Fibroblast of villous mesenchyme (primary cell): ENCODE measurements at regions not wholly inside any gene's neighbourhood (a gene's known extent, or its start where the extent isn't known, plus 50 kb on each side); places are given as distances from the start of the nearest gene placed in this dataset.
A peak's percentile ranks its signal among the peaks of the same experiment; 100 is the strongest.

Source experiments
- DNase-seq: peaks from one replicate; pipeline ENCODE4 v3.0.0-alpha.2; 2010; ENCODE audit warnings: low read depth
- H3K4me3 ChIP-seq: 2 replicates; pipeline ENCODE4 v1.5.1; 2011; ENCODE audit warnings: low read depth, mild to moderate bottlenecking, low read length
- TF ChIP-seq, protein P1 (sequence below): IDR thresholded peaks from 2 replicates; pipeline ENCODE4 v1.5.1; 2012; ENCODE audit warnings: low read depth, mild to moderate bottlenecking, low read length; ENCODE audit not compliant: insufficient read depth

DNA sequence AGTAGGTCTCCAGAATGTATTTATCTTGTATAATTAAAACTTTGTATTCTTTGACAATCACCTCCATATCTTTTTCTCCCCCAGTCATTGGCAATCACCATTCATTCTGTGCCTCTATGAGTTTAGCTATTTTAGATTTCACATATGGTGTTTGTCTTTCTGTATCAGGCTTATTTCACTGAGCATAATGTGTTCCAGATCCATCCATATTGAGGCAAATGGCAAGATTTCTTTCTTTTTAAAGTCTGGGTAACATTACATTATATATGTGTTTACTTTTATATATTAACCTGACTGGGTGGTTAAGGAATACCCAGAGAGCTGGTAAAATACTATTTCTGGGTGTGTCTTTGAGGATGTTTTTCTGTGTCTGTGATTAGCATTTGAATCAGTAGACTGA lies 486.6 kb downstream of the SQOR start:
- no peak for DNase-seq
- TF ChIP-seq, protein P1, sequence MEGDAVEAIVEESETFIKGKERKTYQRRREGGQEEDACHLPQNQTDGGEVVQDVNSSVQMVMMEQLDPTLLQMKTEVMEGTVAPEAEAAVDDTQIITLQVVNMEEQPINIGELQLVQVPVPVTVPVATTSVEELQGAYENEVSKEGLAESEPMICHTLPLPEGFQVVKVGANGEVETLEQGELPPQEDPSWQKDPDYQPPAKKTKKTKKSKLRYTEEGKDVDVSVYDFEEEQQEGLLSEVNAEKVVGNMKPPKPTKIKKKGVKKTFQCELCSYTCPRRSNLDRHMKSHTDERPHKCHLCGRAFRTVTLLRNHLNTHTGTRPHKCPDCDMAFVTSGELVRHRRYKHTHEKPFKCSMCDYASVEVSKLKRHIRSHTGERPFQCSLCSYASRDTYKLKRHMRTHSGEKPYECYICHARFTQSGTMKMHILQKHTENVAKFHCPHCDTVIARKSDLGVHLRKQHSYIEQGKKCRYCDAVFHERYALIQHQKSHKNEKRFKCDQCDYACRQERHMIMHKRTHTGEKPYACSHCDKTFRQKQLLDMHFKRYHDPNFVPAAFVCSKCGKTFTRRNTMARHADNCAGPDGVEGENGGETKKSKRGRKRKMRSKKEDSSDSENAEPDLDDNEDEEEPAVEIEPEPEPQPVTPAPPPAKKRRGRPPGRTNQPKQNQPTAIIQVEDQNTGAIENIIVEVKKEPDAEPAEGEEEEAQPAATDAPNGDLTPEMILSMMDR, result no peak
- no peak overlapping the region for H3K4me3 ChIP-seq

DNA sequence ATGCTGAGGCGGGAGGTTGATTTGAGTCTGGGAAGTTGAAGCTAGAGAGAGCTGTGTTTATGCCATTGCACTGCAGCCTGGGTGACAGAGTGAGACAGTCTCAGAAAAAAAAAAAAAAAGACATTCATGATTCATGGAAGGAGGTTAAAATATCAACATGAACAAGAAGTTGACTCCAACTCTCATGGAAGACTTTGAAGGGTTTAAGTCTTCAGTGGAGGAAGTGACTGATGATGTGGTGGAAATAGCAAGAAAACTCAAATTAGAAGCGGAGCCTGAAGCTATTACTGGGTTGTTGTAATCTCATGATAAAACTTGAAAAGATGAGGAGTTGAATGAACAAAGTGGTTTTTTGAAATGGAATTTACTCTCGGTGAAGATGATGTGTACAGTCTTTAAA lies 491.8 kb downstream of the SQOR start:
- TF ChIP-seq, protein P1, result no peak
- DNase-seq, result peak; percentile 2
- H3K4me3 ChIP-seq, result no peak overlapping the region

DNA sequence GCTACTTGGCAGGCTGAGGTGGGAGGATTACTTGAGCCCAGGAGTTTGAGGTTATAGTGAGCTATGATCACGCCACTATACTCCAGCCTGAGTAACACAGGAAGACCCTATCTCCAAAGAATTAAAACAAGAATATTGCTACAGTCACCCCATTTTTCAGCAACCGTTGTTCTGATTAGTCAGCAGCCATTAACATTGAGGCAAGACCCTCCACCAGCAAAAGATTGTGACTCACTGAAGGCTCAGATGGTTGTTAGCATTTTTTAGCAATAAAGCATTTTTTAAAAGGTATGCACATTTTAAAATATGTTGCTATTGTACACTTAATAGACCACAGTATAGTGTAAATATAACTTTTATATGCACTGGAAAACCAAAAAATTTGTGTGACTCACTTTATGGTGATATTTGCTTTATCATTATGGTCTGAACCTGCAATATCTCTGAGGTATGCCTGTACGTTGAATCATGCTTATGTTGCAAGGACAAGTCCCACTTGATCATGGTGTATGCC lies 492.6 kb downstream of the SQOR start:
- DNase-seq, result peak; percentile 12
- TF ChIP-seq, protein P1, result no peak
- no peak overlapping the region for H3K4me3 ChIP-seq

DNA sequence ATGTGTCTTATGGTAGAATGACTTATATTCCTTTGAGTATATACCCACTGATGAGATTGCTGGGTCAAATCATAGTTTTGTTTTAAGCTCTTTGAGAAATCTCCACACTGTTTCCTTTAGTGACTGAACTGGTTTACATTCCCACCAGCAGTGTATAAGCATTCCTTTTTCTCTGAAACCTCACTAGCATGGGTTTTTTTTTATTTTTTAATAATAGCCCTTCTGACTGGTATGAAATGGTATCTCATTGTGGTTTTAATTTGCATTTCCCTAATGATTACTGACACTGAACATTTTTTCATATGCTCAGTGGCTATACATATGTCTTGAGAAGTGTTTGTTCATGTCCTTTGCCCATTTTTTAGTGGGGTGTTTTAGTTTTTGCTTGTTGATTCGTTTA lies 494.3 kb downstream of the SQOR start:
- TF ChIP-seq, protein P1, result no peak
- H3K4me3 ChIP-seq, result no peak overlapping the region
- DNase-seq, result peak; percentile 0

DNA sequence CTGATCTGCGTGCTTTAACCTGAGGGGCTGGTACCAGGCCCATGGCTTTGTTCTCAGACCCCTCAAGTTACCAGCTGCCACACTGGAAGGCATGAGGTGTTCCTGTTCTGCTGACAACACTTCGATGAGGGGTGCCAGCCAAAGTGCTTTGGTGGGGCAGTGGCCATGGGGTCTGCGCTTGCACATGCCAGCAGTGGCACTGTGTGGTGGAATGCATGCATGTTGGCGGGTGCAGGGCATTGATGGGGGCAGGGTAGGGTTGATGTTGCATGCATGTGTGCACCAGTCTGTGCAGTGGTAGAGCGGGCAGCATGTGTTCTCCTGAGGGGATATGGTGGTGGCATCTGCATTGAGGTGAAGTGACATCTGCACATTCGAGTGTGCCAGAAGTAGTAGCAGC lies 497.0 kb downstream of the SQOR start:
- TF ChIP-seq, protein P1, result no peak
- H3K4me3 ChIP-seq, result no peak overlapping the region
- DNase-seq, result no peak

DNA sequence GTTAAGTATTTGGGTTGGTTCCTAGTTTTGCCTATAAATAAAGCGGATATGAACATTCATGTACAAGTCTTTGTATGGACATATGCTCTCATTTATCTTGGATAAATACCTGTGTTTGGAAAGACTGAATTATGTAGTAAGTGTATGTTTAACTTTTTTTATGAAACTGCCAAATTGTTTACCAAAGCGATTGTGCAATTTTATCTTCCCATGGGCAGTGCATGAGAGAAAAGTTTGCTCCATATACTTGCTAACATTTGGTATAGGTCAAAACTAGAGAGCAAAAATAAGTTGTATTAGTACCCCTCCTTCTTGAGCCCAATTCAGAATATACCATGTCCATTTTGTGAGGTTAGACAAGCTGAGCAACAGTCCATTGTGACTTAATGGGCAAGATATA lies 502.6 kb downstream of the SQOR start:
- peak; percentile 5 for DNase-seq
- no peak overlapping the region for H3K4me3 ChIP-seq
- TF ChIP-seq, protein P1, result no peak

DNA sequence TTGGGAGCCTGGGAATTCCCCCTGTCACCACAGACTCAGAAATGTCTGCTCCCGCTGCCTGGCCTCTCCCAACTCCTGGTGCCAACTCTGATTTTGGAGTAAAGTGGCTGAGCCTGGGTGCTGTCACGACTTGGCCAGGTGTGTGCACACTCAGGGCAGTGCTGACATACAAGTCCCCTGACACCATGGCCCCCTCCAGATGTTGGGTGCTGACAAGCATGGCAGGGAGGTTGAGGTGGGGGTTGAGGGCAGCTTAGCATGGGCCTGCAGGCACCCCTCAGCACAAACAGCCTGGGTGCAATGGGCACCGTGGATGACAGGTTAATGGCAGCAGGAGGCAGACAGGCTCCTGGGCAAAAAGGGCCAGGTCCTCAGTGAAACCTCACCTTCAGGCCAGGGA lies 511.2 kb downstream of the SQOR start:
- H3K4me3 ChIP-seq, result no peak overlapping the region

More for the DNA sequence above, 511.2 kb downstream of the SQOR start:
- TF ChIP-seq, protein P1, result no peak
- DNase-seq, result no peak
